HepG2 (cell line): ENCODE measurements at regions not wholly inside any gene's neighbourhood (a gene's known extent, or its start where the extent isn't known, plus 50 kb on each side); places are given as distances from the start of the nearest gene placed in this dataset.

Source experiments
- ATF3 ChIP-seq: sonication (generic); formaldehyde crosslinking; IDR thresholded peaks from 2 replicates; pipeline ENCODE4 v1.4.0; 2020; ENCODE audit warnings: missing genetic modification reagents
- CREB1 ChIP-seq, 2 experiments: fragments of 450-650 bp in 1 of 2; IDR thresholded peaks; 2 replicates each; pipeline ENCODE4 v1.6.1; 2016 to 2017; ENCODE audit warnings: control low read depth in 1 of 2, mild to moderate bottlenecking in 1 of 2, missing compliant biosample characterization in 1 of 2, missing genetic modification characterization in 1 of 2
- DDIT3 ChIP-seq: sonication (generic); formaldehyde crosslinking; IDR thresholded peaks from 2 replicates; pipeline ENCODE4 v1.4.0; 2020; ENCODE audit warnings: mild to moderate bottlenecking, missing genetic modification reagents
- DPF2 ChIP-seq: sonication (generic); formaldehyde crosslinking; IDR thresholded peaks from 2 replicates; pipeline ENCODE4 v1.4.0; 2020; ENCODE audit warnings: mild to moderate bottlenecking, low read depth, missing genetic modification reagents, borderline replicate concordance
- NFKB2 ChIP-seq: sonication (generic); formaldehyde crosslinking; IDR thresholded peaks from 2 replicates; pipeline ENCODE4 v1.4.0; 2020; ENCODE audit warnings: missing genetic modification reagents, borderline replicate concordance
- PAX8 ChIP-seq: sonication (generic); formaldehyde crosslinking; IDR thresholded peaks from 2 replicates; pipeline ENCODE4 v1.8.0; 2022; ENCODE audit warnings: mild to moderate bottlenecking, missing genetic modification reagents, borderline replicate concordance
- POLR2AphosphoS5 ChIP-seq: IDR thresholded peaks from 2 replicates; pipeline ENCODE4 v1.6.1; 2012; ENCODE audit warnings: low read depth, low read length
- RFX3 ChIP-seq: IDR thresholded peaks from 2 replicates; pipeline ENCODE4 v1.6.1; 2016; ENCODE audit warnings: missing biosample characterization, missing genetic modification reagents
- RORA ChIP-seq: sonication (generic); formaldehyde crosslinking; IDR thresholded peaks from 2 replicates; pipeline ENCODE4 v1.5.0; 2020; ENCODE audit warnings: mild to moderate bottlenecking, missing genetic modification reagents, moderate library complexity
- RXRA ChIP-seq: sonication (generic); formaldehyde crosslinking; IDR thresholded peaks from 2 replicates; pipeline ENCODE4 v1.5.1; 2020; ENCODE audit warnings: missing genetic modification reagents
- SNAPC2 ChIP-seq: sonication (generic); formaldehyde crosslinking; IDR thresholded peaks from 2 replicates; pipeline ENCODE4 v1.8.1; 2022; ENCODE audit warnings: mild to moderate bottlenecking, missing genetic modification reagents
- SRF ChIP-seq: IDR thresholded peaks from 2 replicates; pipeline ENCODE4 v1.6.1; 2011; ENCODE audit warnings: mild to moderate bottlenecking, low read depth, low read length, moderate library complexity
- TFDP1 ChIP-seq: IDR thresholded peaks from 2 replicates; pipeline ENCODE4 v1.6.1; 2016; ENCODE audit warnings: missing compliant biosample characterization, missing genetic modification reagents, borderline replicate concordance
- UBTF ChIP-seq: sonication (generic); formaldehyde crosslinking; IDR thresholded peaks from 2 replicates; pipeline ENCODE4 v1.4.0; 2020; ENCODE audit warnings: mild to moderate bottlenecking, missing genetic modification reagents
- ZFX ChIP-seq: sonication (generic); formaldehyde crosslinking; IDR thresholded peaks from 2 replicates; pipeline ENCODE4 v1.4.0; 2020; ENCODE audit warnings: mild to moderate bottlenecking, low read depth, missing genetic modification reagents, moderate library complexity
- ZNF430 ChIP-seq: sonication (generic); formaldehyde crosslinking; IDR thresholded peaks from 2 replicates; pipeline ENCODE4 v1.9.0; 2021; ENCODE audit warnings: mild to moderate bottlenecking, missing genetic modification reagents
- ZNF605 ChIP-seq: sonication (generic); formaldehyde crosslinking; IDR thresholded peaks from 2 replicates; pipeline ENCODE4 v1.8.0; 2022; ENCODE audit warnings: mild to moderate bottlenecking, missing genetic modification reagents
- ZNF639 ChIP-seq: conservative IDR thresholded peaks from 2 replicates; pipeline ENCODE4 v1.6.1; 2018; ENCODE audit warnings: missing genetic modification reagents
- ZNF710 ChIP-seq: sonication (generic); formaldehyde crosslinking; IDR thresholded peaks from 2 replicates; pipeline ENCODE4 v1.5.0; 2020; ENCODE audit warnings: mild to moderate bottlenecking, missing genetic modification reagents, borderline replicate concordance
- ZNF713 ChIP-seq: sonication (generic); formaldehyde crosslinking; IDR thresholded peaks from 2 replicates; pipeline ENCODE4 v1.4.0; 2020; ENCODE audit warnings: mild to moderate bottlenecking, missing genetic modification reagents
- ZSCAN31 ChIP-seq: sonication (generic); formaldehyde crosslinking; IDR thresholded peaks from 2 replicates; pipeline ENCODE4 v1.5.0; 2020; ENCODE audit warnings: low read depth, mild to moderate bottlenecking, missing genetic modification reagents

- TF ChIP-seq SRF (no peak), PAX8 (CRISPR knock-in tag) (no peak), ZSCAN31 (CRISPR knock-in tag) (0 out of 2 replicates have a peak, but pooled peaks have one; percentile 20), ZNF430 (CRISPR knock-in tag) (peak; percentile 52; the same call in 1 of the 2 replicates), ATF3 (CRISPR knock-in tag) (no peak), DPF2 (CRISPR knock-in tag) (peak; percentile 57; the same call in 1 of the 2 replicates), DDIT3 (CRISPR knock-in tag) (no peak), POLR2AphosphoS5 (peak; percentile 24; the same call in 1 of the 2 replicates), RXRA (CRISPR knock-in tag) (no peak), ZNF605 (peak; percentile 62; the same call in 1 of the 2 replicates), RORA (CRISPR knock-in tag) (no peak), UBTF (CRISPR knock-in tag) (peak; percentile 39; the same call in 1 of the 2 replicates), NFKB2 (CRISPR knock-in tag) (no peak), TFDP1 (CRISPR knock-in tag) (peak; percentile 16; the same call in 1 of the 2 replicates), SNAPC2 (CRISPR knock-in tag) (no peak), ZFX (peak; percentile 73), ZNF713 (CRISPR knock-in tag) (no peak), ZNF639 (no peak), CREB1 (IDR thresholded peaks at IDR 0.05) (no peak), CREB1 (CRISPR knock-in tag; IDR thresholded peaks at IDR 0.05) (peak; percentile 35; the same call in 1 of the 2 replicates), ZNF710 (CRISPR knock-in tag) (0 out of 2 replicates have a peak, but pooled peaks have one; percentile 54), RFX3 (no peak)
Observed at GRCh38 chr10:78551184-78552005, 517.4 kb upstream of the ZMIZ1 start (continued).
